HUES6 (cell line): ENCODE measurements at regions not wholly inside any gene's neighbourhood (a gene's known extent, or its start where the extent isn't known, plus 50 kb on each side); places are given as distances from the start of the nearest gene placed in this dataset.

Experiments used
- H3K27ac ChIP-seq: 2 replicates; pipeline ENCODE4 v1.7.0; 2013; ENCODE audit warnings: low read depth, mild to moderate bottlenecking, low read length, inconsistent platforms
- H3K27me3 ChIP-seq: 2 replicates; pipeline ENCODE4 v1.6.1; 2013; ENCODE audit warnings: low read length; ENCODE audit not compliant: control insufficient read depth, insufficient read depth
- H3K36me3 ChIP-seq: 2 replicates; pipeline ENCODE4 v1.6.1; 2013; ENCODE audit warnings: low read length; ENCODE audit not compliant: control insufficient read depth, insufficient read depth
- H3K4me1 ChIP-seq: 2 replicates; pipeline ENCODE4 v1.6.1; 2013; ENCODE audit warnings: low read length; ENCODE audit not compliant: control insufficient read depth, insufficient read depth
- H3K4me3 ChIP-seq: 2 replicates; pipeline ENCODE4 v1.5.1; 2013; ENCODE audit warnings: low read depth, low read length
- H3K9ac ChIP-seq: one replicate; pipeline ENCODE4 v1.6.1; 2013; ENCODE audit warnings: mild to moderate bottlenecking, low read length
- H3K9me3 ChIP-seq: 2 replicates; pipeline ENCODE4 v1.6.1; 2013; ENCODE audit warnings: low read depth, low read length; ENCODE audit not compliant: control insufficient read depth, insufficient read depth

DNA sequence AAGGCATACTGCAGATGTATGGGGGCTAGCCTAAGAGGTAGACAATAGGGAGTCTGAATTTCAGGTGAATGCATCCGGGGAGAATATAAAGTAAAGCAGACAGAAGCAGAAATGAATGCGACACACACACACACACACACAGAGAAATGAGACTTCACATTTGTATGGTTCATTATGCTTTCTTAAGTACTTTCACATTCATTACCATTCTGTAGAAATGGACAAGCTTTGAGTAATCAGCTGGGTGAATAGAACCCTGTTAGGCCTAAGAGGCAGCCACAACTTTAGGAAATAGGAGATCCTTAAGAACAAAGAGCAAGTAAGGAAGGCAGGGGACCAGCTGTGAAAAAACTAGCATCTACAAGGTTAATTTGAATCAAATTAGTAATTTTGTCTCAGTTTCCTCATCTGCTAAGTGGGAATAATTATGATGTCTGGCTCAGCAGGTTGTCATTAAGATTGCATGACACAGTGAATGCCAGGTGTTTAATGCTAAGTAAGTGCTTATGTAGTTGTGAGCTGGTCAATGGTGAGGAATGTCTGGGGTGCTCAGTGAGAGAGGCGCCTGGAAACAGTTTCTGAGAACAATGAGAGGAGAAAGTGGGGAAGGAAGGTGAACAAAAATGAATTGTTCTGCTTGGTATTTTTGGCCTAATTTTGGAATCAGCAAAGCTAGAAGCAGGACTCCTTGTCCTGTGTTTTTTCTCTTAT is 265.8 kb upstream of the CLINT1 start:
- Histone ChIP-seq H3K9me3 (no peaks in the 10 kb centered on the region), H3K4me3 (no peak overlapping the region)

GRCh38 chr5:158123595-158123994 is 264.6 kb upstream of the CLINT1 start:
- no peak overlapping the region for H3K9ac ChIP-seq
- H3K4me3 ChIP-seq: no peak overlapping the region
- H3K4me1 ChIP-seq: peaks cover 34% of the 10 kb centered on the region
- no peaks in the 10 kb centered on the region for H3K9me3 ChIP-seq
- no peaks in the 10 kb centered on the region for H3K36me3 ChIP-seq
- peaks cover 8% of the 10 kb centered on the region; the same call in 1 of the 2 replicates for H3K27me3 ChIP-seq
- no peak overlapping the region for H3K27ac ChIP-seq

More for the DNA sequence above, 265.8 kb upstream of the CLINT1 start:
- Histone ChIP-seq H3K27ac (no peak overlapping the region), H3K4me1 (peaks cover 34% of the 10 kb centered on the region), H3K27me3 (peaks cover 4% of the 10 kb centered on the region; the same call in 1 of the 2 replicates), H3K36me3 (no peaks in the 10 kb centered on the region), H3K9ac (no peak overlapping the region)

GRCh38 chr5:158121678-158122077 is 262.7 kb upstream of the CLINT1 start:
- Histone ChIP-seq H3K9me3 (no peaks in the 10 kb centered on the region), H3K36me3 (no peaks in the 10 kb centered on the region), H3K27ac (no peak overlapping the region), H3K4me3 (no peak overlapping the region), H3K4me1 (peaks cover 25% of the 10 kb centered on the region), H3K9ac (no peak overlapping the region), H3K27me3 (peaks cover 8% of the 10 kb centered on the region; the same call in 1 of the 2 replicates)

- no peak overlapping the region for H3K27ac ChIP-seq
- H3K9me3 ChIP-seq: no peaks in the 10 kb centered on the region
- H3K4me1 ChIP-seq: peaks cover 25% of the 10 kb centered on the region
- peaks cover 8% of the 10 kb centered on the region; the same call in 1 of the 2 replicates for H3K27me3 ChIP-seq
- no peaks in the 10 kb centered on the region for H3K36me3 ChIP-seq
- H3K9ac ChIP-seq: no peak overlapping the region
- no peak overlapping the region for H3K4me3 ChIP-seq
Observed at GRCh38 chr5:158120760-158121159, 261.8 kb upstream of the CLINT1 start.

- Histone ChIP-seq H3K27me3 (peaks cover 8% of the 10 kb centered on the region; the same call in 1 of the 2 replicates), H3K27ac (no peak overlapping the region), H3K4me1 (peaks cover 19% of the 10 kb centered on the region), H3K9me3 (no peaks in the 10 kb centered on the region), H3K9ac (no peak overlapping the region), H3K4me3 (no peak overlapping the region), H3K36me3 (no peaks in the 10 kb centered on the region)
Observed at GRCh38 chr5:158119961-158120723, 261.2 kb upstream of the CLINT1 start.

DNA sequence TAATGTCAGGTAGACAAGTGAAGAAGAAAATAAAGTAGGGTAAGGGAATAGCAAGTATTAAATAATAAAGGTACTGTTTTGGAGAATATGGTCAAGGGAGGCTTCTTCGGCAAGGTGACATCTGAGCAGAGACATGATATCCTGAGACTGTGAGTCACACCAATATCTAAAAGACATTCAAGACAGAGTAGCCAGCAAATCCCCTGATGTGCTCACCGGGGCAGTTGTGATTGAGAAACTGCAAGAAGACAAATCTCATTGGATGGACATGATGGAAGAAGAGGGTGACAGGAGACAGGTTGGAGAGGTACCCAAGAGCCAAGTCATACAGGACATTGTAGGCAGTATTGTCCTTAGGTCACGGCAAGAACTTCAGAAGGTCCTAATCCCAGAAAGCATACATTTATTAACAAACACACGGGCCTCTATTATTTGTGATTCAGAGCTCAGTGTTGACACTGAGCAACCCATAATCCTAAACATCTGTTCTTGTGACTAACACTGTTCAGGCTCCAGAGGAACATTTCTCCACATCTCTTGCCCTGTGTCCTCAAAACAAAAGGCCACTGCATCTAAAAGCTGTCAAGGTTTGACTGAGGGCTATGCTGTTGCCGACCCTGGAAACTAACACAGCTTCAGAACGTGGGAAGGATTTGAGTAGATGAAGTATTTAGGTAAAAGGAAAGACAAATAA is 258.7 kb upstream of the CLINT1 start:
- H3K27me3 ChIP-seq: peaks cover 8% of the 10 kb centered on the region; the same call in 1 of the 2 replicates
- no peaks in the 10 kb centered on the region for H3K36me3 ChIP-seq
- no peak overlapping the region for H3K27ac ChIP-seq

DNA sequence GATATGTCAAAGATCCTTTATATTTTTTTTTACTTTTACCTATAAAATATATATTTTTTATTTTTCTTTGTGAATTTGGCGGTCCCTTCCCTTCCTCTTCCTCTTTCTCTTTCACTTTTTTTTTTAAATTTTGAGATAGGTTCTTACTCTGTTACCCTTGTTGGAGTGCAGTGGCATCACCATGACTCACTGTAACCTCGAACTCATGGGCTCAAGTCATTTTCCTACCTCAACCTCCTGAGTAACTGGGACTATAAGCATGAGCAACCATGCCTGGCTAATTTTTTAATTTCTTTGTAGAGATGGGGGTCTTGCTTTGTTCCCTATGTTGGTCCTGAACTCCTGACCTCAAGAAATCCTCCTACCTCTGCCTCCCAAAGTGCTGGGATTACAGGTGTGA is 258.0 kb upstream of the CLINT1 start:
- Histone ChIP-seq H3K4me1 (peaks cover under 1% of the 10 kb centered on the region; the same call in 1 of the 2 replicates), H3K4me3 (no peak overlapping the region), H3K27me3 (peaks cover 8% of the 10 kb centered on the region; the same call in 1 of the 2 replicates), H3K9ac (no peak overlapping the region), H3K9me3 (no peaks in the 10 kb centered on the region), H3K36me3 (no peaks in the 10 kb centered on the region), H3K27ac (no peak overlapping the region)

More for the DNA sequence above, 258.7 kb upstream of the CLINT1 start:
- peaks cover 7% of the 10 kb centered on the region; the same call in 1 of the 2 replicates for H3K4me1 ChIP-seq
- no peaks in the 10 kb centered on the region for H3K9me3 ChIP-seq
- no peak overlapping the region for H3K4me3 ChIP-seq
- H3K9ac ChIP-seq: no peak overlapping the region

DNA sequence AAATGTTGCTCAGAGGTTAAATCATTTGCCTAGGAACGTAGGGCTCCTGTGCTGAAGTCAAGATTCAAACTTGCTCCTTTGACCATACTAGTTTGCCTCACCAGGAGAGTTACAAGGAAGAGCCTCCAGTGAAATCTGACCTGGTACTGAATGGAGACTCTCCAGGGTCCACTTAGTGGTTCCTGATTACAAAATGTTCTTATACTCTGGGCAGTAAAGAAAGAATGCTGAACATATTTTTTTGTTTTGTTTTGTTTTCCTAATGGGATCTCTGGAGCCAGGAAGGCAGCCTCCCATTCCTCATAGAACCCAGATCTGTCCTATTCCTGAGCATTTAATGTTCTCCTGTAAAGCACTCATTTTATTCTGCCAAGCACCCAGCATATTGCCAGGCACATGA is 256.5 kb upstream of the CLINT1 start:
- H3K27me3 ChIP-seq: peaks cover 8% of the 10 kb centered on the region; the same call in 1 of the 2 replicates
- no peaks in the 10 kb centered on the region for H3K4me1 ChIP-seq
- no peak overlapping the region for H3K27ac ChIP-seq
- H3K4me3 ChIP-seq: no peak overlapping the region
- H3K9ac ChIP-seq: no peak overlapping the region
- no peaks in the 10 kb centered on the region for H3K36me3 ChIP-seq
- H3K9me3 ChIP-seq: no peaks in the 10 kb centered on the region

- Histone ChIP-seq H3K27ac (no peak overlapping the region), H3K9me3 (no peaks in the 10 kb centered on the region), H3K4me1 (no peaks in the 10 kb centered on the region), H3K27me3 (no peaks in the 10 kb centered on the region), H3K9ac (no peak overlapping the region), H3K36me3 (no peaks in the 10 kb centered on the region), H3K4me3 (no peak overlapping the region)
Observed at GRCh38 chr5:158108177-158108576, 249.2 kb upstream of the CLINT1 start.

GRCh38 chr5:158100373-158100888 is 241.5 kb upstream of the CLINT1 start:
- H3K9me3 ChIP-seq: no peaks in the 10 kb centered on the region
- H3K27ac ChIP-seq: no peak overlapping the region
- H3K36me3 ChIP-seq: no peaks in the 10 kb centered on the region
- H3K4me3 ChIP-seq: no peak overlapping the region
- H3K27me3 ChIP-seq: no peaks in the 10 kb centered on the region
- H3K4me1 ChIP-seq: no peaks in the 10 kb centered on the region
- no peak overlapping the region for H3K9ac ChIP-seq
